ENCODE measurements at regions not wholly inside any gene's neighbourhood (a gene's known extent, or its start where the extent isn't known, plus 50 kb on each side); places are given as distances from the start of the nearest gene placed in this dataset.

- Mint-ChIP-seq H3K4me3 (no peak overlapping the region), H3K27ac (no peak overlapping the region), H3K27me3 (peaks cover 29 to 31% of the 10 kb centered on the region in 2 donors), H3K4me1 (ENCODE audit: low read depth in 2 of 2) (peaks cover 3 to 4% of the 10 kb centered on the region in 2 donors), H3K36me3 (ENCODE audit: insufficient read depth) (no peaks in the 10 kb centered on the region), H3K9me3 (no peaks in the 10 kb centered on the region)
- ATAC-seq (replicated peaks) (no peak), DNase-seq (no peak)
Observed at GRCh38 chr4:138915756-138916155, 99.8 kb upstream of the NOCT start.

DNA sequence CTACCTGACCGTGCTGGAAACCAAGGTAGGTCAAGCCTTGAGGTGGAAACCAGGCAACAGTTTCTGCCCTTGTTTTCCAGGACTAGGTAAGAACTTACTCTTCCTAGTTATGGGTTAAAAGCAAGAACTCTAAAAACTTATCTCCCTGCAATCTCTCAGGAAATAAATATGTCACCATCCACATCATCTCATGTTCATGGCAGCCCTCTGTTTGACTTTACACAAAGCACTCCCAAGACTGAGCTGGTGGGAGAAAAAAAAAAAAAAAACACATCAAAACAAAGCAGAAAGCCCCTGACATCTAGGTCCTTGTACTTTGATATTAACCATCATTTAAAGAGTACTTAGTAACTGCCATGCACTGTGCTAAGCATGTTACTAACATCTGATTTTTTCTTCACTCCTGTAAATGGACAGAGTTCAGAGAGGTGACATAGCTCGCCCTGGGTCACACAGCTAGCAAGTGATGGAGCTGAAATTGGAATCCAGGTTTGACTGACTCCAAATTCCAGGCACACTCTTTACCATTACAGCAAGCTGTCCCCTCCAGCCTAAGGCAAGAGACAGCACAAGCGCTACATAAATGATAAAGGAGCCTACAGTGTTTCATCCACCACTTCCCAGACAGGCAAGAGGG, 102.8 kb upstream of the NOCT start:
- ATAC-seq (replicated peaks) (no peak), DNase-seq (no peak)
- H3K4me1 Mint-ChIP-seq (ENCODE audit: low read depth in 2 of 2) = no peaks in the 10 kb centered on the region
- no peaks in the 10 kb centered on the region for H3K9me3 Mint-ChIP-seq
- H3K27me3 Mint-ChIP-seq = peaks cover 13% of the 10 kb centered on the region in 2 donors
- H3K36me3 Mint-ChIP-seq (ENCODE audit: insufficient read depth) = no peaks in the 10 kb centered on the region
- H3K27ac Mint-ChIP-seq = no peak overlapping the region
- no peak overlapping the region for H3K4me3 Mint-ChIP-seq

- H3K36me3 Mint-ChIP-seq (ENCODE audit: insufficient read depth) = no peaks in the 10 kb centered on the region
- ATAC-seq (replicated peaks) (no peak), DNase-seq (no peak)
- H3K4me3 Mint-ChIP-seq = no peak overlapping the region
- H3K9me3 Mint-ChIP-seq = no peaks in the 10 kb centered on the region
- H3K27ac Mint-ChIP-seq = no peak overlapping the region
- no peaks in the 10 kb centered on the region for H3K4me1 Mint-ChIP-seq (ENCODE audit: low read depth in 2 of 2)
- peaks cover 8 to 17% of the 10 kb centered on the region in 2 donors for H3K27me3 Mint-ChIP-seq
Observed at GRCh38 chr4:138911909-138912703, 103.5 kb upstream of the NOCT start.

- Mint-ChIP-seq H3K9me3 (no peaks in the 10 kb centered on the region), H3K27me3 (peaks cover 5 to 17% of the 10 kb centered on the region in 2 donors), H3K4me1 (ENCODE audit: low read depth in 2 of 2) (no peaks in the 10 kb centered on the region), H3K36me3 (ENCODE audit: insufficient read depth) (no peaks in the 10 kb centered on the region), H3K4me3 (no peak overlapping the region), H3K27ac (no peak overlapping the region)
- ATAC-seq (replicated peaks) (no peak), DNase-seq (no peak)
Observed at GRCh38 chr4:138910914-138911336, 104.7 kb upstream of the NOCT start.

- no peak for DNase-seq
- peaks cover 5 to 17% of the 10 kb centered on the region in 2 donors for H3K27me3 Mint-ChIP-seq
- no peak for ATAC-seq (replicated peaks)
- H3K36me3 Mint-ChIP-seq (ENCODE audit: insufficient read depth) = no peaks in the 10 kb centered on the region
- no peaks in the 10 kb centered on the region for H3K4me1 Mint-ChIP-seq (ENCODE audit: low read depth in 2 of 2)
- no peak overlapping the region for H3K4me3 Mint-ChIP-seq
- H3K9me3 Mint-ChIP-seq = no peaks in the 10 kb centered on the region
- no peak overlapping the region for H3K27ac Mint-ChIP-seq
Observed at GRCh38 chr4:138910195-138910913, 105.2 kb upstream of the NOCT start.

DNA sequence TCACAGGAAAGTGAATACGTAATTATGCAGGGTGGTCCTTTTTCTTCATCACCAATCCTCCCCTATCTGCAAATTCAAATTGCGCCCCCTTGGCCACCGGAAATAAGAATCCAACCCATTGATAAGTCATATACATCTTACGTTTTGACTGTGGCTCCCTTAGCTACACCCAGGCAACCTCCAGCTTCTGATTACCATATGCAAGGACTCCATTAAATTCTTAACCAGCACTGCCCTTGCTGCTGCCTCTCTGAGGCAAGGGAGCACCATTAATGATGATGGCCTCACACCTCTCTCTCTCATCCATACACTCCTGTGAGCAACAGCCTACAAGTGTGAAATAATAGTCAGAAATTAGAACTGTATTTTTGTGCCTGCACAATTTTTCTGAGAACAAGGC, 106.0 kb upstream of the NOCT start:
- Mint-ChIP-seq H3K27me3 (peaks cover 5 to 17% of the 10 kb centered on the region in 2 donors), H3K4me1 (ENCODE audit: low read depth in 2 of 2) (no peaks in the 10 kb centered on the region), H3K4me3 (no peak overlapping the region), H3K36me3 (ENCODE audit: insufficient read depth) (no peaks in the 10 kb centered on the region), H3K27ac (no peak overlapping the region), H3K9me3 (no peaks in the 10 kb centered on the region)
- ATAC-seq (replicated peaks) = no peak
- no peak for DNase-seq

- Mint-ChIP-seq H3K36me3 (ENCODE audit: insufficient read depth) (no peaks in the 10 kb centered on the region), H3K27me3 (peaks cover 5 to 17% of the 10 kb centered on the region in 2 donors), H3K27ac (no peak overlapping the region), H3K4me1 (ENCODE audit: low read depth in 2 of 2) (no peaks in the 10 kb centered on the region), H3K9me3 (no peaks in the 10 kb centered on the region), H3K4me3 (no peak overlapping the region)
- DNase-seq (no peak), ATAC-seq (replicated peaks) (no peak)
Observed at GRCh38 chr4:138908134-138908533, 107.4 kb upstream of the NOCT start.

DNA sequence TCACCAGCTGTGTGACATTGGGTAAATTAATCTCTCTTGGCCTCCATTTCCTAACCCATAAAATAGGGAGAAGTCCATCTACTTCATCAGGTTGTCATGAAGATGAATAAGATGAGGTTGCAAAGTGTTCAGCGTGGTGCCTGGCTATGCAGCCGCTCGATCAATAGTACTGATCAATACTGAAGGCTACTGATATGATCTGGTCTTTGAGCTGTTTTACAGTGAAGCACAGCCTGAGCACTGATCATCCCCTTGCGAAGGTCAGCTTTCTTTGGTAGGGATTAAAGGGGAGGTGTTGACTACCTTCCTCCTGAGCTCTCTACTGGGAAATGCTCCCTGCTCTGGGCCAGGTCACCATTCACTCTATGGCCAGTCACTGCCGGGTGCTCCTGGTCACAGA, 108.4 kb upstream of the NOCT start:
- Mint-ChIP-seq H3K36me3 (ENCODE audit: insufficient read depth) (no peaks in the 10 kb centered on the region), H3K4me1 (ENCODE audit: low read depth in 2 of 2) (no peaks in the 10 kb centered on the region), H3K27ac (no peak overlapping the region), H3K9me3 (no peaks in the 10 kb centered on the region), H3K4me3 (no peak overlapping the region), H3K27me3 (peaks cover 5 to 17% of the 10 kb centered on the region in 2 donors)
- ATAC-seq (replicated peaks) (no peak), DNase-seq (no peak)

DNA sequence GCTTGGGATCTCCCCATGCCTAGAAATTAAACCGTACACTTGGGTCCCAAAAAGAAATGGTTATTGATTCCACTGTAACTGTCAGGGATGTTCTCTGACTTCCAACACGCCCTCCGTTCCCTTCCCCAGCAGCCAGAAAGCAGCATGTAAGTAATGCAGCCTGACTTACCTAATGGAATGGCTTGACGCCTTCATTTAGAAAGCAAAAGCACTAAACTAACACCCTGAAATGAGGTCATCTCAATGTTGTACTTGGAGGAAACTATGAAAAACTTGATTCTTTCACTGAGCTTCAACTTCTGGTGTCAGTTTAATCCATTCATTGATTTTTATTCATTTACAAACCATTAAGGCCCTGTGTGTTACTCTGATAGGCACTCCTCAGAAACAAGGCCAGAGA, 110.8 kb upstream of the NOCT start:
- no peak overlapping the region for H3K4me3 Mint-ChIP-seq
- no peaks in the 10 kb centered on the region for H3K36me3 Mint-ChIP-seq (ENCODE audit: insufficient read depth)
- peaks cover 0 to 12% of the 10 kb centered on the region in 2 donors for H3K27me3 Mint-ChIP-seq
- DNase-seq (no peak), ATAC-seq (replicated peaks) (no peak)
- H3K9me3 Mint-ChIP-seq = no peaks in the 10 kb centered on the region
- no peak overlapping the region for H3K27ac Mint-ChIP-seq
- H3K4me1 Mint-ChIP-seq (ENCODE audit: low read depth in 2 of 2) = no peaks in the 10 kb centered on the region

- ATAC-seq (replicated peaks) = no peak
- H3K9me3 Mint-ChIP-seq = no peaks in the 10 kb centered on the region
- no peaks in the 10 kb centered on the region for H3K4me1 Mint-ChIP-seq (ENCODE audit: low read depth in 2 of 2)
- H3K27ac Mint-ChIP-seq = no peak overlapping the region
- H3K36me3 Mint-ChIP-seq (ENCODE audit: insufficient read depth) = no peaks in the 10 kb centered on the region
- DNase-seq = no peak
- peaks cover 0 to 14% of the 10 kb centered on the region in 2 donors for H3K27me3 Mint-ChIP-seq
- no peak overlapping the region for H3K4me3 Mint-ChIP-seq
Observed at GRCh38 chr4:138903185-138903584, 112.4 kb upstream of the NOCT start.

- DNase-seq (no peak), ATAC-seq (replicated peaks) (no peak)
- Mint-ChIP-seq H3K27ac (no peak overlapping the region), H3K4me1 (ENCODE audit: low read depth in 2 of 2) (no peaks in the 10 kb centered on the region), H3K9me3 (no peaks in the 10 kb centered on the region), H3K27me3 (peaks cover 0 to 13% of the 10 kb centered on the region in 2 donors), H3K36me3 (ENCODE audit: insufficient read depth) (no peaks in the 10 kb centered on the region), H3K4me3 (no peak overlapping the region)
Observed at GRCh38 chr4:138902705-138903104, 112.9 kb upstream of the NOCT start.

DNA sequence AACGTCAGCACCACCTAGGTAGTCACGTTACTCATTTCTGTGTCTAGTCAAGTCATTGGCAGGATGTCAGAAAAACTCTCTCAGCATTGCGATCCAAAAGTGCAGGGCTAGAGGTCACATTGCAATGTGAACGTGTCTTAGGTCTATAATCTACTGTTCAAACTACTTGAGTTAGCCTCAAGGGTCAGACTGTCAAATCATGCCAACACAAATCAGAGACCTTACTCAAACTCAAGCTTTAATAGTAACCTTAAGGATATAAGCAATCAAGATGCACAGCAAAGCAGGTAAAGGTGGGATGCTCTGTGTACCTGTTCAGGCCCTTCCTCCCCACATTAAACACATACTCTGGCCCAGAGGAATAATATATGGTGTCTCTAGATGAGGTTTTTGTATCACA, 114.4 kb upstream of the NOCT start:
- H3K4me3 Mint-ChIP-seq = no peak overlapping the region
- no peaks in the 10 kb centered on the region for H3K9me3 Mint-ChIP-seq
- H3K27me3 Mint-ChIP-seq = peaks cover 7 to 17% of the 10 kb centered on the region in 2 donors
- ATAC-seq (replicated peaks) (no peak), DNase-seq (no peak)
- no peaks in the 10 kb centered on the region for H3K4me1 Mint-ChIP-seq (ENCODE audit: low read depth in 2 of 2)
- H3K36me3 Mint-ChIP-seq (ENCODE audit: insufficient read depth) = no peaks in the 10 kb centered on the region
- H3K27ac Mint-ChIP-seq = no peak overlapping the region

DNA sequence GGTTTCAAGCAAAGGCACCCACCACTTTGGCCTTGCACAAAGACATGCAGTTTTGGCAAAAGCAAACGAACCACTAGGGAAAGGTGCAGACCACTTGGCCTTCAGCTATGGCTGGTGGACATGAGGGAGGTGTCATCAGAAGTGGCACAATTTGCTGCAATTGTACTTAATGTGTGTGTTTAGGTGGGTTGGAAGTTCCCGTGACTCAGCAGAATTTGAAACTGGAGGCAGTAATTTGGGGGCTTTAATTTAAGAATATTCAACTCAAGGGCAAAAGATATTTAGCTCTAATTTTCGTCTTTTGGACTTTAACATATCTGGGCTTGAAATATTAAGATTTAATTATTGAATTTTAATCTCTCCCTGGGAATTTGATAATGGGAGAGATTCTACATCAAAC, 115.6 kb upstream of the NOCT start:
- H3K36me3 Mint-ChIP-seq (ENCODE audit: insufficient read depth) = no peaks in the 10 kb centered on the region
- H3K27ac Mint-ChIP-seq = no peak overlapping the region
- H3K9me3 Mint-ChIP-seq = no peaks in the 10 kb centered on the region
- no peak overlapping the region for H3K4me3 Mint-ChIP-seq
- no peaks in the 10 kb centered on the region for H3K4me1 Mint-ChIP-seq (ENCODE audit: low read depth in 2 of 2)
- peaks cover 7 to 17% of the 10 kb centered on the region in 2 donors for H3K27me3 Mint-ChIP-seq
- DNase-seq (no peak), ATAC-seq (replicated peaks) (no peak)

DNA sequence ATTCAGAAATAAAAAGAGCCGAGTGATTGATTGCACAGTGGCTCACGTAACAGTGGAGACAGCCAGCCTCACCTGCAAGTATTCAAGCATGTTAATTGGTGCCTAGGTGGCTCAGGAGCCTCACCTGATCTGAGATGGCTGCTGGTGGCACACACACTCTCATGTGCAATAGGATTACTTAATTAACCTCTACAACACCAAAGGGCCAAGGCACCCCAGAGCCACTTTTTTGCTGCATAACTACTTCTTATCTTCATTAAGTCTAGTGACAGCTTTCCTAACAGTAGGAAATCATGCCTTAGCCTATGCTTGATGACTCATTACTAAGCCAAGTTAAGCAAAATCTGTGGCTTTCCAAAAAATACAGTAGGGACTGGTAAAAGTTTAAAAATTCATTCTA, 117.3 kb upstream of the NOCT start:
- ATAC-seq (replicated peaks) = no peak
- no peak overlapping the region for H3K4me3 Mint-ChIP-seq
- peaks cover 7 to 17% of the 10 kb centered on the region in 2 donors for H3K27me3 Mint-ChIP-seq

More for the DNA sequence above, 117.3 kb upstream of the NOCT start:
- no peaks in the 10 kb centered on the region for H3K9me3 Mint-ChIP-seq
- no peak for DNase-seq
- H3K4me1 Mint-ChIP-seq (ENCODE audit: low read depth in 2 of 2) = no peaks in the 10 kb centered on the region
- no peak overlapping the region for H3K27ac Mint-ChIP-seq
- no peaks in the 10 kb centered on the region for H3K36me3 Mint-ChIP-seq (ENCODE audit: insufficient read depth)

All from effector memory CD8-positive, alpha-beta T cell (primary cell).